HS-27A (cell line): ENCODE measurements at regions not wholly inside any gene's neighbourhood (a gene's known extent, or its start where the extent isn't known, plus 50 kb on each side); places are given as distances from the start of the nearest gene placed in this dataset.

Source experiments
- DNase-seq: peaks from one replicate; pipeline ENCODE4 v3.0.0-alpha.2; 2012; ENCODE audit warnings: low read depth, missing footprints

DNA sequence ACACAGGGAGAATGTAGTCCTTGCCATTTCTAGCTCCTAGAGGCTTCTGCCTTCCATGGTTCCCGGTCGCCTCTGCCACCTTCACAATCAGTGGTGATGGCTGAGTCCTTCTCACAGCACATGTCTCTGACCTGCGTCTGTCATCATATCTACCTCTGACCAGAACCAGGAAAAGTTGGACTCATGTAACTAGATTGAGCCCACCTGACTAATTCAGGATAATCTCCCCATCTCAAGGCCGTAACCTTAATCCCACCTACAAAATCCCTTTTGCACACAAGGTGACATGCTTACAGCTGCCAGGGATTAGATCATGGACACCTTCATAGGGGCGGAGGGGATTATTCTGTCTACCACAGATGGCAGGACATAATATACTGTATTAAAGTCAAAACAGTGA, 375.6 kb downstream of the ICE1 start:
- DNase-seq: no peak

GRCh38 chr5:5795074-5795771, 372.7 kb downstream of the ICE1 start:
- DNase-seq: no peak

- no peak for DNase-seq
These were observed 371.7 kb downstream of the ICE1 start for GRCh38 chr5:5794118-5794560.

GRCh38 chr5:5793242-5794117, 371.0 kb downstream of the ICE1 start:
- DNase-seq: no peak

GRCh38 chr5:5792106-5792505, 369.6 kb downstream of the ICE1 start:
- DNase-seq: no peak

DNA sequence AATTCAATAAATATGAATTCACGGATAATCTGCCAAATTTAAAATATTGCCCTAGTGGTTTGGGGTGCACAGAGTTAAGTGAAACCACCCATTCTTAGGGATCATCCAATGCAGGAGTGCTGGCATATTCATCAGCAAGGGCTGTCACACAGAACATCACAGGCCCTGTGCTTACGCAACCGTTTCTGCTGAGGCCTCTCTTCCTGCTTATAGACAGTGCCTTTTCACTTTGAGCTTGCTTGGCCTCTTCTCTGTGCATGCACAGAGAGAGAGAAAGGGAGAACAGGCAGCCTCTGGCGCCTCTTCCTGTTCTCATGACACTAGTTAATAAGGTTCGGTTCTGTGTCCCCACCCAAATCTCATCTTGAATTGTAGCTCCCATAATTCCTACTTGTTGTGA, 366.3 kb downstream of the ICE1 start:
- no peak for DNase-seq

DNA sequence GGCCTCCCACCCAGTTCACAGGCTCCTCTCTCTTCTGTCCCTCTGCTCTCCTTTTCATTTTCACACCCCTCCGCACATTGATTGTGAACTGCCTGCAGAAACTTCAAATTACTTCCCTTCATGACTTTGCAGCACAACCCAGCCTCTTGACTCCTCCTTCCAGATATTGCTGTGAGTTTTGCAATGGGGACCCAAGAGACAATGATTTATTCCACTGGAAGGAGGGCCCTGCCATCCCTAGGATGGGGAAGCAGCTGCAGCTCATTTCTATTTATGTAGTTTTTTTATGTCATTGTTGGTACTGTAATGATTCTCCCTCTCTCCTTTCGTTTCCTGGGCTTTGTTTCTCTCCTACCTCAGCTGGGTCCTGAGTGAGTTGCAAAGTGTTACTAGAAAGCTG, 364.9 kb downstream of the ICE1 start:
- DNase-seq: no peak

- no peak for DNase-seq
These were observed 361.6 kb downstream of the ICE1 start for GRCh38 chr5:5784101-5784500.

DNA sequence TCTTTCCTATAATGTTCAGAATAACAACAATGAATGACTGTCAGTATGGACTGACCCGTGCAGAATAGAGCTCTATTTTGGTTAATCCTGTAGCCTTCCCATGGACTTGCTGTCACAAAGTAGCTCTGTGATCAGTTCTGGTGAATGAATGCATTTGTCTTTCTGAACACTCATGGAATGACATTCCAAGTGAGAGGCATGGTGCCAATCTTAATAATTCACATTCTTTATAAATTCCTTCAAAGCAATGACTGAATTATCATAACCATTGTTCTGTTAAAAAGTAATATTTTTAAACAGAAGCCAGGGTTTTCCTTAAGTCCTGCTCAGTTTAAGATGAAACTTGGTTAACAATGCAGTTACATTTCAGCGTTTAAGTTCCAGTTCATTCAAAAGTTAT, 360.5 kb downstream of the ICE1 start:
- no peak for DNase-seq

DNA sequence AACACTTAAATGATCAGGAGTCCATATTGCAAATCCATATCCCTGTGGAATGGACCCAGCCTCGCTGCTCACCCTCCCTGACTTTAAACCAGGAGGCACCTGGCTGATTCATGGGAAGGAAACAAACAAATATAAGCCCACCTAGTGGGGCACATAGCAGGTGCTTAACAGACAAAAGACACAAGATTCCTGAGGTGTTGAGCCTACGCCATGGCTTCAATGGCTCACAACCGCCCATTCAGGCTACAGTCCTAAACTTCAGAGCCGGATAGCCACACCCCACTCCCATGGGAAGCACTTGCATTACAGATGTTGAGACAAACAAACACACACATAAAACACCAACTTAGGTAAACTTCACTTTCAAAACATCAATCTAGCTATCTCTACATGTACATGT, 359.9 kb downstream of the ICE1 start:
- no peak for DNase-seq

DNA sequence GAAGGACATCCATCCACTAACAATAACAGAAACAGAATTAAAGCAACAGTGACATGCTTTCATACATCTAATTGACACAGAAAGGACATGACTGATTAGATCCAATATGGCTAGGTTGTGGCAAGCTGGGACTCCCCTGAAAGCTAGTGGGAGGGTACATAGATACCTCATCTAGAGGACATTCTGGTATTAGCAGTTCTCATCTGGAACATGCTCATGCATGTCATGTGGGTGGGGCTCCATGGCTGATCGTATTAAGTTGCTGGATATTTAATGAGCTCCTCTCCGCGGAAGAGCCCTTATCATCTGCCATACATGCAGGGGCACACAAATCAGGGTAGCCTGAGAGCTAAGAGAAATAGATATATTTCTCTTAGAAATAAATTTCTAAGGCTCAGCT, 358.9 kb downstream of the ICE1 start:
- no peak for DNase-seq

DNA sequence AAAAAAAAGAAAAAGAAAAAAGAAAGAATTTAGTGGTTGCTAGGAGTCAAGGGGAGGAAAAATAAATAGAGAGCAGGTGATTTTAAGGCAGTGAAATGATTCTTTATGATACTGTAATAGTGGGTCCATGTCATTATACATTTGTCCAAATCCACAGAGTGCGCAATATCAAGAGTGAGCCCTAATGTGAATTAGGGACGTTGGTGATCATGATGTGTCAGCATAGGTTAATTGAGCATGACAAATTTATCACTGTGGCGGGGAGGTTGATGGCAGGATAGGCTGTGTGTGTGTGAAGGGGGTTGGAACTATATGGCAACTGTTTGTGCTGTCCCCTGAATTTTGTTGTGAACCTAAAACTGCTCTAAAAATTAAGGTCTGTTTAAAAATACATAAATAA, 357.8 kb downstream of the ICE1 start:
- no peak for DNase-seq

DNA sequence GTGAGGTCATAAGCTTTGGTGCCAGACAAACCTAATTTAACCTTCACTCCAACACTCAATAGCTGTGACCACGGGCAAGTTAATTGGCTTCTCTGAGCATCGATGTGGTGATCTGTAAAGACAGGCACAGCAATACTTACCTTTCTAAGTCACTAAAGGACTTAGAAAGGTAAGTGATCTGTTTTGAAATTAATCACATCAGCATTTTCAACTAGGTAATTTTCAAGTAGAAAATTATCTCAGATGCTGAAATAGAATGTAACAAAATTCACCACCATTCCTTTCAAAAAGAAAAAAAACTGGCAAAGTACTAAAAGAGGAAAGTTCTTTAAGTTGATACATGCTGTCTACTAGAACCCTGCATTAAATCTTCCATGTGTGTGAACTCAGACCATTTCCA, 354.5 kb downstream of the ICE1 start:
- DNase-seq: no peak

GRCh38 chr5:5772202-5772601, 349.7 kb downstream of the ICE1 start:
- no peak for DNase-seq

DNA sequence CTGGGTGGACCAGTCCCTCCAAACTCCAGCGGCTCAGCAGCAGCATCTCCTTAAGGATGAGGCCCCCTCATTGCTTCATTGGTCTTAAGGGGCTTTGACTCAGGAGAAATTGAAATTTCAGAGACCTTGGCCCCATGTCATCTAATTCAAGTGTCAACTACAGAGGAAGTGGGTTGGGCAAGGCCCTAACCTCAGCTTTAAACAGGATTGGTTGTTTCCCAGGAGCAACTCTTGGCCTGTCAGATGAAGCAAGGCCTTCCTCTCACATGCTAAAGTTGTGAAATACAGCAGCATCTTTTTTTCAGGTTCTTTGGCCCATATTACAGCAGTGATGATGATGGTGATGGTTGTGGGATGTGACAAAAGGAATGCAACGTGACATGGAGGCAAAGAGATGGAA, 348.3 kb downstream of the ICE1 start:
- DNase-seq: no peak

- no peak for DNase-seq
These were observed 344.9 kb downstream of the ICE1 start for GRCh38 chr5:5767286-5767928.

DNA sequence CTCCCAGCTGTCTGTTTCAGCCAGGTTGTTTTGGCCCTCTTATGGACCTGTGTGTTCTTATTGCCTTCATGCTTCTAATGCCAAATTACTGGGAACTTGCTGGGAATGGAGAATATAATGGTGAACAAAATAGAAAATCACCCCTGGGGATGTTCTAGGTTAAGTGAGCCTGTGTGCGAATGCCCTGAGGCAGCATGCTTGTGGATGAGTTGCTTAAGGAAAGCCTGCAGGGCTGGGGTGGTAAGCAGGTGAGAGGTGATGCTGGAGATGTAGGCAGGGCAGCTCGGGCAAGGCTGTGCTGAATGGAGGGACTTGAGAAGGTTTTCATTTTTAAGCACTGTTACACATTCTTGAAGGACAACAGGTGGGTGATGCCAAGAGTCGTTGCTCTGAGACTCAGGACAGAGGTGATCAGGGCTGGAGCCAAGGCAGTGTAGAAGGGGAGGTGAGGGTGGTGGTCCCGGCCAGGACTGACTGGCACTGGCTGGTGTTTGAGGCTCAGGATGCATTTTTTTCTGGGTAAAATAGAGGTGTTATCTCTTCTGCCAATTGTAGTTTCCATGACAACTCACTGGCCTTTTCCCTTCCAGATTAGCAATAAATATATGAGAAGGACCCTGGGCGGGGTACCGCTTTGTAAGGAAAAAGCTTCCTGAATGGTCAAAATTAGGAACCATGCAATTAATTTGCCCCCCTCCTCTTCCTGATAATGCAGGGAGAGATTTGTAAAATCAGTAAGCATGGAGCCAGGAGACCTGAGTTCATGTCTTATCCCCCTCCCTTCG, 342.8 kb downstream of the ICE1 start:
- DNase-seq: no peak

GRCh38 chr5:5764246-5764645, 341.8 kb downstream of the ICE1 start:
- no peak for DNase-seq

DNA sequence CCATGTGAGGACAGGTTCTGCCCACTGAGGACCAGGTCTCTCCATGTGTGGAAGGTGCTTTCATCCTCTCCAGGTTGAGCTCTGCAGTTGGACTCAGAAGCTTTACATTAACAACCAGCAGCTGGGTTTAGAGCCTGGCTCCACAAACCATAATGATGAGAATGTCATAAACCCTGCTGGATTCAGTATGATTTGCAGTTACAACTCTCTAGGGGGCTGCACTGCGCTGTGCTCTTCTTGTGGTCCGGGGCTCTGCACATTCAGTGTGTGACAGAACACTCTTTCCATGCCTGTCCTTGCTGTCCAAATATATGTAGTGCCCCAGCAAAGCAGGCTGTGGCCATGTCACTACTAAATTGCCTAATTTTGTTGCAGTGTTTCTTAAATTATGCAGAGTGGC, 334.3 kb downstream of the ICE1 start:
- no peak for DNase-seq

DNA sequence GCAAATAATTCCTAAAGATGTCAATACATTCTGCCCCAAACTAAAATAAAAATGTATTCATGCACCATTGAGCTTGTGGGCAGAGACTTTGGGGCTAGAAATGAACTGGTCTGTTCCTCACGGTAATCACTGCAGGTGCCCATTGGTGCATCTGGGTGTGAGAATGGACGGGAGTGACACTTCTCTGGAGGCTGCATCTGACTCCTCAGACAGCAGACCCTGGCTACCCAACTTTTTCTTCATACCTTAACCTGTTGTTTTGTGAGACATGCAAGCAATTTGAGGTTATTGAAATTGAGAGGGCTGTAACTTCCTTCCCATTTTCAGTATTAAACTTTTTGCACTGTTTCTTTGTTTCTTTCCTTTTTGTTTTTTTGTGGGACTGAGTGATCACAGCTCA, 333.4 kb downstream of the ICE1 start:
- DNase-seq: no peak

DNA sequence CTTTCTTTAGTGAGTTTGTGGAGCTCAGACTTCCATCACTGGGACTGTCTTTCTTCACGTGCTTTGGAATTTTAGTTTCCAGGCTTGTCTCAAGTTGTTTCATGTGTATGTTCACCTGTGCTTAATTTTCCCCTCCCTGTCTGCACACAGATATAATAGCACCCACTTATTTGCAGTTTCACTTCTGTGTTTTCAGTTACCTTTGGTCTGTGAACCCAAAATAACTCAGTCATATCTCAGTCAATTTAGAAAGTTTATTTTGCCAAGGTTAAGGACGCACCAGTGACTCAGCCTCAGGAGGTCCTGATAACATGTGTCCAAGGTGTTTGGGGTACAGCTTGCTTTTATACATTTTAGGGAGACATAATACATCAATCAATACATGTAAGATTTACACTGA, 330.4 kb downstream of the ICE1 start:
- no peak for DNase-seq

GRCh38 chr5:5751987-5752386, 329.5 kb downstream of the ICE1 start:
- DNase-seq: no peak
